Sigmoid colon (tissue), 4 donors: ENCODE measurements at regions not wholly inside any gene's neighbourhood (a gene's known extent, or its start where the extent isn't known, plus 50 kb on each side); places are given as distances from the start of the nearest gene placed in this dataset.

Experiments used
- CTCF ChIP-seq, 4 experiments: fragments of 450-650 bp in 3 of 4; fragments of 200-600 bp in 1 of 4; IDR thresholded peaks; one replicate each; pipeline ENCODE4 v1.5.1; 2016 to 2019; ENCODE audit warnings: antibody characterized with exemption in 4 of 4, mild to moderate bottlenecking in 3 of 4, moderate library complexity in 2 of 4
- POLR2A ChIP-seq, 2 donors: fragments of 450-650 bp; IDR thresholded peaks; one replicate each; pipeline ENCODE4 v1.6.1; 2016; ENCODE audit warnings: antibody characterized with exemption in 2 of 2, mild to moderate bottlenecking in 2 of 2, moderate library complexity in 2 of 2
- POLR2AphosphoS5 ChIP-seq, 4 donors: sonication (generic); formaldehyde crosslinking; IDR thresholded peaks; one replicate each; pipeline ENCODE4 v1.6.1; 2017; ENCODE audit warnings: antibody characterized with exemption in 4 of 4

GRCh38 chr14:28690029-28690692 lies 76.4 kb upstream of the FOXG1 start:
- TF ChIP-seq POLR2AphosphoS5 (IDR thresholded peaks at IDR 0.05), result no peak
- no peak for TF ChIP-seq POLR2A (IDR thresholded peaks at IDR 0.05)
- TF ChIP-seq CTCF (IDR thresholded peaks at IDR 0.05), result no peak
